ENCODE measurements at regions not wholly inside any gene's neighbourhood (a gene's known extent, or its start where the extent isn't known, plus 50 kb on each side); places are given as distances from the start of the nearest gene placed in this dataset.
"Not testable (repeated sequence)": the region's sequence is repeated elsewhere in the genome, so short reads cannot be mapped to it uniquely, and the experiment has no call there.

- no peak overlapping the region for H3K4me3 Mint-ChIP-seq
Measured at GRCh38 chr7:29629507-29629906, 65.9 kb downstream of the PRR15 start.

GRCh38 chr7:29635067-29636008 is 71.7 kb downstream of the PRR15 start:
- DNase-seq = peak in 1 of 3 donors; percentile 4
- H3K27me3 Mint-ChIP-seq; H3K27ac ChIP-seq (ENCODE audit: insufficient read depth, low read length, poor library complexity, severe bottlenecking); H3K4me3 Mint-ChIP-seq; H3K4me1 ChIP-seq (ENCODE audit: control insufficient read depth, insufficient read depth, low read length, poor library complexity, severe bottlenecking); H3K4me3 ChIP-seq (ENCODE audit: low read depth, low read length); H3K36me3 Mint-ChIP-seq; H3K9me3 ChIP-seq (ENCODE audit: control insufficient read depth in 2 of 2, low read length in 2 of 2); H3K9me3 Mint-ChIP-seq; H3K27ac Mint-ChIP-seq; ATAC-seq (ENCODE audit: low read depth in 2 of 2); H3K36me3 ChIP-seq (ENCODE audit: control insufficient read depth, insufficient read depth, low read length); H3K27me3 ChIP-seq (ENCODE audit: control insufficient read depth, insufficient read depth, low read length); H3K4me1 Mint-ChIP-seq: not testable (repeated sequence)

More at GRCh38 chr7:29629507-29629906, 65.9 kb downstream of the PRR15 start:
- no peaks in the 10 kb centered on the region for H3K9me3 ChIP-seq (ENCODE audit: control insufficient read depth in 2 of 2, low read length in 2 of 2)
- H3K4me1 Mint-ChIP-seq = no peaks in the 10 kb centered on the region
- H3K36me3 ChIP-seq (ENCODE audit: control insufficient read depth, insufficient read depth, low read length) = no peaks in the 10 kb centered on the region
- H3K4me3 ChIP-seq (ENCODE audit: low read depth, low read length) = no peak overlapping the region
- no peak overlapping the region for H3K27ac Mint-ChIP-seq
- H3K9me3 Mint-ChIP-seq = peaks cover 0 to 2% (median 0%) of the 10 kb centered on the region in 7 donors
- ATAC-seq (ENCODE audit: low read depth in 2 of 2) = no peak
- no peaks in the 10 kb centered on the region for H3K36me3 Mint-ChIP-seq
- no peaks in the 10 kb centered on the region for H3K27me3 ChIP-seq (ENCODE audit: control insufficient read depth, insufficient read depth, low read length)
- no peak overlapping the region for H3K27ac ChIP-seq (ENCODE audit: insufficient read depth, low read length, poor library complexity, severe bottlenecking)
- H3K4me1 ChIP-seq (ENCODE audit: control insufficient read depth, insufficient read depth, low read length, poor library complexity, severe bottlenecking) = no peaks in the 10 kb centered on the region
- DNase-seq = no peak
- no peaks in the 10 kb centered on the region for H3K27me3 Mint-ChIP-seq

GRCh38 chr7:29636009-29636351 is 72.3 kb downstream of the PRR15 start:
- Histone ChIP-seq H3K27me3 (ENCODE audit: control insufficient read depth, insufficient read depth, low read length) (no peaks in the 10 kb centered on the region), H3K36me3 (ENCODE audit: control insufficient read depth, insufficient read depth, low read length) (no peaks in the 10 kb centered on the region), H3K9me3 (ENCODE audit: control insufficient read depth in 2 of 2, low read length in 2 of 2) (no peaks in the 10 kb centered on the region), H3K4me3 (ENCODE audit: low read depth, low read length) (no peak overlapping the region), H3K4me1 (ENCODE audit: control insufficient read depth, insufficient read depth, low read length, poor library complexity, severe bottlenecking) (no peaks in the 10 kb centered on the region), H3K27ac (ENCODE audit: insufficient read depth, low read length, poor library complexity, severe bottlenecking) (no peak overlapping the region)
- no peaks in the 10 kb centered on the region for H3K36me3 Mint-ChIP-seq
- H3K4me1 Mint-ChIP-seq = no peaks in the 10 kb centered on the region
- H3K27ac Mint-ChIP-seq = no peak overlapping the region
- no peak for DNase-seq
- H3K27me3 Mint-ChIP-seq = no peaks in the 10 kb centered on the region
- H3K9me3 Mint-ChIP-seq = no peaks in the 10 kb centered on the region
- no peak overlapping the region for H3K4me3 Mint-ChIP-seq
- no peak for ATAC-seq (ENCODE audit: low read depth in 2 of 2)

- Histone ChIP-seq H3K9me3 (ENCODE audit: control insufficient read depth in 2 of 2, low read length in 2 of 2) (no peaks in the 10 kb centered on the region), H3K27me3 (ENCODE audit: control insufficient read depth, insufficient read depth, low read length) (no peaks in the 10 kb centered on the region), H3K4me3 (ENCODE audit: low read depth, low read length) (no peak overlapping the region), H3K4me1 (ENCODE audit: control insufficient read depth, insufficient read depth, low read length, poor library complexity, severe bottlenecking) (no peaks in the 10 kb centered on the region), H3K36me3 (ENCODE audit: control insufficient read depth, insufficient read depth, low read length) (no peaks in the 10 kb centered on the region), H3K27ac (ENCODE audit: insufficient read depth, low read length, poor library complexity, severe bottlenecking) (no peak overlapping the region)
- no peak overlapping the region for H3K27ac Mint-ChIP-seq
- no peak for DNase-seq
- H3K9me3 Mint-ChIP-seq = no peaks in the 10 kb centered on the region
- H3K4me1 Mint-ChIP-seq = no peaks in the 10 kb centered on the region
- no peaks in the 10 kb centered on the region for H3K36me3 Mint-ChIP-seq
- H3K27me3 Mint-ChIP-seq = no peaks in the 10 kb centered on the region
- ATAC-seq (ENCODE audit: low read depth in 2 of 2) = no peak
- no peak overlapping the region for H3K4me3 Mint-ChIP-seq
Measured at GRCh38 chr7:29637374-29637773, 73.7 kb downstream of the PRR15 start.

GRCh38 chr7:29638841-29639240 is 75.2 kb downstream of the PRR15 start:
- H3K27me3 Mint-ChIP-seq; H3K9me3 ChIP-seq (ENCODE audit: control insufficient read depth in 2 of 2, low read length in 2 of 2); H3K27ac Mint-ChIP-seq; H3K36me3 ChIP-seq (ENCODE audit: control insufficient read depth, insufficient read depth, low read length); DNase-seq; H3K4me3 Mint-ChIP-seq; ATAC-seq (ENCODE audit: low read depth in 2 of 2); H3K4me3 ChIP-seq (ENCODE audit: low read depth, low read length); H3K4me1 Mint-ChIP-seq; H3K9me3 Mint-ChIP-seq; H3K27ac ChIP-seq (ENCODE audit: insufficient read depth, low read length, poor library complexity, severe bottlenecking); H3K27me3 ChIP-seq (ENCODE audit: control insufficient read depth, insufficient read depth, low read length); H3K4me1 ChIP-seq (ENCODE audit: control insufficient read depth, insufficient read depth, low read length, poor library complexity, severe bottlenecking); H3K36me3 Mint-ChIP-seq: not testable (repeated sequence)

- H3K27me3 ChIP-seq (ENCODE audit: control insufficient read depth, insufficient read depth, low read length) = no peaks in the 10 kb centered on the region
- no peak overlapping the region for H3K4me3 ChIP-seq (ENCODE audit: low read depth, low read length)
- H3K27ac ChIP-seq (ENCODE audit: insufficient read depth, low read length, poor library complexity, severe bottlenecking) = no peak overlapping the region
- Mint-ChIP-seq H3K36me3 (no peaks in the 10 kb centered on the region), H3K4me3 (no peak overlapping the region), H3K27ac (no peak overlapping the region), H3K4me1 (no peaks in the 10 kb centered on the region), H3K9me3 (no peaks in the 10 kb centered on the region), H3K27me3 (no peaks in the 10 kb centered on the region)
- no peaks in the 10 kb centered on the region for H3K4me1 ChIP-seq (ENCODE audit: control insufficient read depth, insufficient read depth, low read length, poor library complexity, severe bottlenecking)
- DNase-seq (no peak), ATAC-seq (ENCODE audit: low read depth in 2 of 2) (no peak)
- no peaks in the 10 kb centered on the region for H3K9me3 ChIP-seq (ENCODE audit: control insufficient read depth in 2 of 2, low read length in 2 of 2)
- H3K36me3 ChIP-seq (ENCODE audit: control insufficient read depth, insufficient read depth, low read length) = no peaks in the 10 kb centered on the region
Measured at GRCh38 chr7:29639386-29639785, 75.8 kb downstream of the PRR15 start.

GRCh38 chr7:29639886-29640595 is 76.4 kb downstream of the PRR15 start:
- H3K27ac Mint-ChIP-seq = no peak overlapping the region
- Histone ChIP-seq H3K9me3 (ENCODE audit: control insufficient read depth in 2 of 2, low read length in 2 of 2) (no peaks in the 10 kb centered on the region), H3K4me3 (ENCODE audit: low read depth, low read length) (no peak overlapping the region), H3K27me3 (ENCODE audit: control insufficient read depth, insufficient read depth, low read length) (no peaks in the 10 kb centered on the region), H3K36me3 (ENCODE audit: control insufficient read depth, insufficient read depth, low read length) (no peaks in the 10 kb centered on the region), H3K27ac (ENCODE audit: insufficient read depth, low read length, poor library complexity, severe bottlenecking) (no peak overlapping the region), H3K4me1 (ENCODE audit: control insufficient read depth, insufficient read depth, low read length, poor library complexity, severe bottlenecking) (no peaks in the 10 kb centered on the region)
- no peaks in the 10 kb centered on the region for H3K27me3 Mint-ChIP-seq
- no peak overlapping the region for H3K4me3 Mint-ChIP-seq
- ATAC-seq (ENCODE audit: low read depth in 2 of 2) (no peak), DNase-seq (no peak)
- H3K9me3 Mint-ChIP-seq = no peaks in the 10 kb centered on the region
- no peaks in the 10 kb centered on the region for H3K36me3 Mint-ChIP-seq
- no peaks in the 10 kb centered on the region for H3K4me1 Mint-ChIP-seq

GRCh38 chr7:29641651-29642050 is 78.0 kb downstream of the PRR15 start:
- Mint-ChIP-seq H3K27ac (no peak overlapping the region), H3K36me3 (no peaks in the 10 kb centered on the region)
- H3K4me3 ChIP-seq (ENCODE audit: low read depth, low read length) = no peak overlapping the region

More at GRCh38 chr7:29641651-29642050, 78.0 kb downstream of the PRR15 start:
- H3K4me3 Mint-ChIP-seq = no peak overlapping the region
- H3K4me1 Mint-ChIP-seq = no peaks in the 10 kb centered on the region
- H3K4me1 ChIP-seq (ENCODE audit: control insufficient read depth, insufficient read depth, low read length, poor library complexity, severe bottlenecking) = no peaks in the 10 kb centered on the region
- H3K9me3 Mint-ChIP-seq = no peaks in the 10 kb centered on the region
- H3K27me3 ChIP-seq (ENCODE audit: control insufficient read depth, insufficient read depth, low read length) = no peaks in the 10 kb centered on the region
- H3K9me3 ChIP-seq (ENCODE audit: control insufficient read depth in 2 of 2, low read length in 2 of 2) = no peaks in the 10 kb centered on the region
- H3K27me3 Mint-ChIP-seq = no peaks in the 10 kb centered on the region
- ATAC-seq (ENCODE audit: low read depth in 2 of 2) (no peak), DNase-seq (no peak)
- no peaks in the 10 kb centered on the region for H3K36me3 ChIP-seq (ENCODE audit: control insufficient read depth, insufficient read depth, low read length)
- no peak overlapping the region for H3K27ac ChIP-seq (ENCODE audit: insufficient read depth, low read length, poor library complexity, severe bottlenecking)
